CD14-positive monocyte (primary cell): ENCODE measurements at regions not wholly inside any gene's neighbourhood (a gene's known extent, or its start where the extent isn't known, plus 50 kb on each side); places are given as distances from the start of the nearest gene placed in this dataset.

Experiments used
- DNase-seq, 3 donors: peaks; one replicate each; pipeline ENCODE4 v3.0.0-alpha.2; 2011 to 2022
- H2AFZ ChIP-seq: 2 replicates; pipeline ENCODE4 v1.6.0; 2012; ENCODE audit warnings: mild to moderate bottlenecking, low read depth, low read length, inconsistent platforms; ENCODE audit not compliant: insufficient read depth, poor library complexity, severe bottlenecking
- H3K27ac ChIP-seq, 2 donors: 1 replicate in 1 of 2; 2 replicates in 1 of 2; pipeline ENCODE4 v1.5.1; 2012 to 2013; ENCODE audit warnings: low read length in 2 of 2, control low read depth in 1 of 2, inconsistent platforms in 1 of 2, low read depth in 1 of 2, mild to moderate bottlenecking in 1 of 2
- H3K27me3 ChIP-seq, 2 donors: one replicate each; pipeline versions ENCODE4 v1.6.0 to v1.6.1; 2011 to 2013; ENCODE audit warnings: low read length in 2 of 2; ENCODE audit not compliant: control insufficient read depth in 2 of 2, insufficient read depth in 2 of 2
- H3K36me3 ChIP-seq, 2 donors: replicated peaks in 1 of 2; 1 replicate in 1 of 2; 2 replicates in 1 of 2; pipeline versions ENCODE4 v1.5.1 to v1.6.1; 2012 to 2013; ENCODE audit warnings: low read length in 2 of 2, control low read depth in 1 of 2, inconsistent platforms in 1 of 2, mild to moderate bottlenecking in 1 of 2; ENCODE audit not compliant: insufficient read depth in 2 of 2, control insufficient read depth in 1 of 2
- H3K4me1 ChIP-seq, 2 donors: 1 replicate in 1 of 2; 2 replicates in 1 of 2; pipeline versions ENCODE4 v1.5.1 to v1.6.1; 2012 to 2013; ENCODE audit warnings: low read length in 2 of 2, control low read depth in 1 of 2, inconsistent platforms in 1 of 2, mild to moderate bottlenecking in 1 of 2, moderate library complexity in 1 of 2; ENCODE audit not compliant: insufficient read depth in 2 of 2, control insufficient read depth in 1 of 2
- H3K4me2 ChIP-seq: replicated peaks from 2 replicates; pipeline ENCODE3; 2012; ENCODE audit warnings: low read length, moderate library complexity, mild to moderate bottlenecking; ENCODE audit not compliant: poor library complexity, severe bottlenecking; ENCODE audit errors: extremely low read depth
- H3K4me3 ChIP-seq, 3 experiments: fragments of 200-600 bp in 1 of 3; sonication (generic) in 1 of 3; replicated peaks in 1 of 3; 1 replicate in 2 of 3; 2 replicates in 1 of 3; pipeline ENCODE4 v1.5.1; 2011 to 2013; ENCODE audit warnings: low read length in 3 of 3, mild to moderate bottlenecking in 3 of 3, control low read depth in 2 of 3, low read depth in 2 of 3, inconsistent platforms in 1 of 3, moderate library complexity in 1 of 3
- H3K79me2 ChIP-seq: 2 replicates; pipeline ENCODE4 v1.6.0; 2012; ENCODE audit warnings: mild to moderate bottlenecking, control low read depth, inconsistent platforms, low read length, moderate library complexity; ENCODE audit not compliant: insufficient read depth
- H3K9ac ChIP-seq: 2 replicates; pipeline ENCODE4 v1.6.0; 2017; ENCODE audit warnings: low read length, mild to moderate bottlenecking; ENCODE audit not compliant: insufficient read depth, poor library complexity, severe bottlenecking
- H3K9me3 ChIP-seq, 2 donors: replicated peaks in 1 of 2; 1 replicate in 1 of 2; 2 replicates in 1 of 2; pipeline versions ENCODE4 v1.5.1 to v1.6.1; 2012 to 2013; ENCODE audit warnings: low read length in 2 of 2, control low read depth in 1 of 2; ENCODE audit not compliant: control insufficient read depth in 1 of 2, insufficient read depth in 1 of 2
- H4K20me1 ChIP-seq: 2 replicates; pipeline ENCODE4 v1.6.0; 2012; ENCODE audit warnings: mild to moderate bottlenecking, low read length, control low read depth, moderate library complexity; ENCODE audit not compliant: insufficient read depth
- H3K27ac Mint-ChIP-seq, 7 donors: one replicate each; pipeline ENCODE4 v1.8.0; 2020; ENCODE audit warnings: mild to moderate bottlenecking in 7 of 7, mixed read lengths in 7 of 7, moderate library complexity in 6 of 7, inconsistent platforms in 2 of 7
- H3K27me3 Mint-ChIP-seq, 3 donors: one replicate each; pipeline ENCODE4 v1.8.0; 2021 to 2022; ENCODE audit warnings: low read depth in 3 of 3, mild to moderate bottlenecking in 3 of 3, mixed read lengths in 3 of 3, moderate library complexity in 3 of 3, inconsistent platforms in 1 of 3
- H3K36me3 Mint-ChIP-seq, 2 donors: one replicate each; pipeline ENCODE4 v1.8.0; 2020; ENCODE audit warnings: mixed read lengths in 2 of 2, inconsistent platforms in 1 of 2, mild to moderate bottlenecking in 1 of 2
- H3K4me1 Mint-ChIP-seq: one replicate; pipeline ENCODE4 v1.8.0; 2020; ENCODE audit warnings: mild to moderate bottlenecking, mixed read lengths
- H3K4me3 Mint-ChIP-seq, 2 donors: one replicate each; pipeline ENCODE4 v1.8.0; 2020; ENCODE audit warnings: mild to moderate bottlenecking in 2 of 2, mixed read lengths in 2 of 2, moderate library complexity in 1 of 2
- H3K9me3 Mint-ChIP-seq, 7 donors: one replicate each; pipeline ENCODE4 v1.8.0; 2020 to 2022; ENCODE audit warnings: mixed read lengths in 7 of 7, mild to moderate bottlenecking in 6 of 7, moderate library complexity in 6 of 7, inconsistent platforms in 2 of 7
- WGBS: methylation state at CpG from one replicate; pipeline ENCODE4 v1.1.5; 2013; ENCODE audit warnings: missing lambda C conversion rate; ENCODE audit not compliant: insufficient coverage; 5-methylcytosine and 5-hydroxymethylcytosine counted together
- intact Hi-C, 2 donors: fragments of 100-400 bp; cut with micrococcal nuclease; formaldehyde crosslinking; loops; one replicate each; pipeline versions ENCODE4 v1.15.0 to v1.15.1; 2023
- TF ChIP-seq, protein P1 (sequence below): fragments of 200-600 bp; IDR thresholded peaks from one replicate; pipeline ENCODE4 v1.8.0; 2022; ENCODE audit warnings: antibody characterized with exemption, mild to moderate bottlenecking

GRCh38 chr3:34570916-34571705 is 772.7 kb downstream of the PDCD6IP start:
- Mint-ChIP-seq H3K4me3 (no peak overlapping the region), H3K27ac (no peak overlapping the region), H3K4me1 (no peaks in the 10 kb centered on the region), H3K9me3 (peaks cover 0 to 5% (median 2%) of the 10 kb centered on the region in 7 donors), H3K36me3 (no peaks in the 10 kb centered on the region), H3K27me3 (no peaks in the 10 kb centered on the region)
- no peak overlapping the region for H3K27ac ChIP-seq
- no peak for DNase-seq
- TF ChIP-seq, protein P1, sequence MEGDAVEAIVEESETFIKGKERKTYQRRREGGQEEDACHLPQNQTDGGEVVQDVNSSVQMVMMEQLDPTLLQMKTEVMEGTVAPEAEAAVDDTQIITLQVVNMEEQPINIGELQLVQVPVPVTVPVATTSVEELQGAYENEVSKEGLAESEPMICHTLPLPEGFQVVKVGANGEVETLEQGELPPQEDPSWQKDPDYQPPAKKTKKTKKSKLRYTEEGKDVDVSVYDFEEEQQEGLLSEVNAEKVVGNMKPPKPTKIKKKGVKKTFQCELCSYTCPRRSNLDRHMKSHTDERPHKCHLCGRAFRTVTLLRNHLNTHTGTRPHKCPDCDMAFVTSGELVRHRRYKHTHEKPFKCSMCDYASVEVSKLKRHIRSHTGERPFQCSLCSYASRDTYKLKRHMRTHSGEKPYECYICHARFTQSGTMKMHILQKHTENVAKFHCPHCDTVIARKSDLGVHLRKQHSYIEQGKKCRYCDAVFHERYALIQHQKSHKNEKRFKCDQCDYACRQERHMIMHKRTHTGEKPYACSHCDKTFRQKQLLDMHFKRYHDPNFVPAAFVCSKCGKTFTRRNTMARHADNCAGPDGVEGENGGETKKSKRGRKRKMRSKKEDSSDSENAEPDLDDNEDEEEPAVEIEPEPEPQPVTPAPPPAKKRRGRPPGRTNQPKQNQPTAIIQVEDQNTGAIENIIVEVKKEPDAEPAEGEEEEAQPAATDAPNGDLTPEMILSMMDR, result no peak
- no peaks in the 10 kb centered on the region for H3K27me3 ChIP-seq
- H3K4me3 ChIP-seq, result no peak overlapping the region
- H3K4me2 ChIP-seq, result no peak overlapping the region
- no peaks in the 10 kb centered on the region for H3K79me2 ChIP-seq
- no peaks in the 10 kb centered on the region for H3K36me3 ChIP-seq
- no CpG with 5 or more reads among the region's 4 CpGs for WGBS
- H3K9me3 ChIP-seq, result no peaks in the 10 kb centered on the region
- no peak overlapping the region for H2AFZ ChIP-seq
- H3K9ac ChIP-seq, result no peak overlapping the region
- no peaks in the 10 kb centered on the region for H3K4me1 ChIP-seq
- no peaks in the 10 kb centered on the region for H4K20me1 ChIP-seq
- intact Hi-C loops, result no loop called here

DNA sequence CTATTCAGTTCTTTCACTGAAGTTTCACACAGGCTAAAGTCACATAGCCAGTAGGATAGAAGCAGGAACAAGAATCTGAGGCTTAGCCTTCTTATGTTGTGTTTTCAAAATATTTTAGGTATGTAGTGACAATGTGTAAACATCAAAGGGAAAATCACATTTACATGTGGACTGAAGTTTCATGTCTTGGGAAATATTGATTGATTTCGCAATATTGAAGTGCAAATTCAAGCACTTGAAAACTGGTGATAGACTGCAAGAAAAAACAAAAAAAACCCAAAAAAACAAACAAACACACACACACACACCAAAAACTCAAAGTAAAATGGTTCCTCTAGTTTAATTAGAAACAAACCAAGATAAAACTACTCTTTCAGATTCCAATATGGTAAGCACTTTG is 773.3 kb downstream of the PDCD6IP start:
- Mint-ChIP-seq H3K4me1 (no peaks in the 10 kb centered on the region), H3K27me3 (no peaks in the 10 kb centered on the region), H3K4me3 (no peak overlapping the region), H3K36me3 (no peaks in the 10 kb centered on the region), H3K9me3 (peaks cover 0 to 5% (median 2%) of the 10 kb centered on the region in 7 donors), H3K27ac (no peak overlapping the region)
- Histone ChIP-seq H3K4me1 (no peaks in the 10 kb centered on the region), H3K27ac (no peak overlapping the region), H3K9ac (no peak overlapping the region), H4K20me1 (no peaks in the 10 kb centered on the region), H2AFZ (no peak overlapping the region), H3K27me3 (no peaks in the 10 kb centered on the region), H3K9me3 (no peaks in the 10 kb centered on the region), H3K4me2 (no peak overlapping the region), H3K4me3 (no peak overlapping the region), H3K79me2 (no peaks in the 10 kb centered on the region), H3K36me3 (no peaks in the 10 kb centered on the region)
- intact Hi-C loops, result no loop called here
- no CpG with 5 or more reads among the region's 1 CpG for WGBS
- no peak for DNase-seq
- TF ChIP-seq, protein P1, result no peak
